HG02885 (cell line): ENCODE measurements at regions not wholly inside any gene's neighbourhood (a gene's known extent, or its start where the extent isn't known, plus 50 kb on each side); places are given as distances from the start of the nearest gene placed in this dataset.
"Not testable (repeated sequence)": the region's sequence is repeated elsewhere in the genome, so short reads cannot be mapped to it uniquely, and the experiment has no call there.

Experiments
- ATAC-seq: cut with Tn5 transposase; IDR thresholded peaks from one replicate; pipeline ENCODE4 v1.9.1; 2021; ENCODE audit warnings: mild to moderate bottlenecking; ENCODE audit not compliant: unreplicated experiment, poor library complexity

DNA sequence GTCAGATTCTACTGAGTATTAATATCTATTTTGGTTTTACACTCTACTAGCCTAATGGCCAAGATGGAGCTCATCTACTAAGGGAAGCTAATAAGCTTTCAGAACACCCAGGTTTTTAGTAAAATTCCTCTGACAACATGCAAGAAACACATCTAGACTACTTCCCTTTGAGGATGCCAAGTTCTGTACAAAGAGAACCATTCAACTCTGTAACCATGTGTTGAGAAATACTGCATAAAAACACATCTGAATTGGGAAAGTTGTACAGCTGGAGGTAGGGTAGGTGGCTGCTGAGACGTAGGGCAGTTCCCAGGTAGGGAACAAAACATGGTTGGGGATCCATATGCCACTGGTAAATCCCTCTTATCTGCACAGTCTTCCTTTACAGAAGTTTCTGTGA is 66.2 kb downstream of the SC5D start:
- no peak for ATAC-seq

DNA sequence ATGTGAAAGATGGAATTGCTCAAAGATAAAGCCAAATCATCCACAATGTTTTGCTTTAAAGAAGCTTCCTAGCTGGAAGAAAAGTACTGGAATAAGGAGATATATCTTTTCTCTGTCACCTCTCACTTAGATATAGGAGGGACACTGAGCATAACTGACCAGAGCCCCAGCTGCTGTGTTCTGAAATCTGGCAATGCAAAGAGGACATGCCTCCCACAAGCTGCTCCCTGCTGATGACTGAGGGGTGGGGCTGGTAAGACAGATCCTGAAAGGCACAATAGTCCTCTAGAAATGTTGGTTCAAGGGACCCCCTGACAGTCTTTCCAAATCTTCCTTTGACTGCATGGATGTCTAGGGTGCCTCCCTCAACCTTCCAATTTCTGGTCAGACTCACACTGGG is 67.0 kb downstream of the SC5D start:
- no peak for ATAC-seq

DNA sequence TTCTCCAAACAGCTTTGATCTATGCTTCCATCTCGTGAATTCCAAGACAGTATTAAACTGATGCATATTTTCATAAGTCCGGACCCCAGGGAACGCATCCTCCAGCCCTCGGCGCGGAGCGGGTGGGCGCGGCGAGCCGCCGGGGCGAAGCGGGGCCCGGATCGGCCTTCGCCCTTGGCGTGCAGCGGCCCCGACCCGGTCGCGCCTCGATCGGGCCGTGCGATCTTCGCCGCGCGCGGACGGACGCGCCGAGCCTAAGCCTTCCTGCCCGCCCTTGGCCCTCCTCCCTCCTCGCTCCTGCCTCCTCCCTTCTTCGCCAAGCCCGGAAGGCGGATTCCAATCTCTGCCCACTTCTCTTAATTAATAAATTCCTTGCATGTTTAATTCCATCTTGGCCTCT is 70.4 kb downstream of the SC5D start:
- not testable (repeated sequence) for ATAC-seq

DNA sequence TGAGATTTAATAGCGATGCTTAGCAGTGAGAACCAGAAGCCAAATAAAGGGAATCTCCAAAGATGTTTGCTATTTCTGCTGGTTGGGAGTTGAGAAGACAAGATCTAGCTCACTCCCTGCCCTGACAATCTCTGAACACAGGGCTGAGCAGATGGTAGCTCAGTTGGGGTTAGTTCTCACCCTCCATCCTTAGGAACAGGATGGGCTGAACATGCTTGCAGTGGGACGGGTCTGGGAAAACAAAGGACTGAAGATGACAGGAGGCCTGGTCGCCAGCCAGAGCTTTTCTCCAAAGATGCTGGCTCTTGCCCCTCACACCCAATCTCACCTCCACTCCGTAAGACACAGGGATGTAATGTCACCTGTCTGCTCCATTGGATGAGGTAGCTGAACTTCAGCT is 72.7 kb downstream of the SC5D start:
- no peak for ATAC-seq

DNA sequence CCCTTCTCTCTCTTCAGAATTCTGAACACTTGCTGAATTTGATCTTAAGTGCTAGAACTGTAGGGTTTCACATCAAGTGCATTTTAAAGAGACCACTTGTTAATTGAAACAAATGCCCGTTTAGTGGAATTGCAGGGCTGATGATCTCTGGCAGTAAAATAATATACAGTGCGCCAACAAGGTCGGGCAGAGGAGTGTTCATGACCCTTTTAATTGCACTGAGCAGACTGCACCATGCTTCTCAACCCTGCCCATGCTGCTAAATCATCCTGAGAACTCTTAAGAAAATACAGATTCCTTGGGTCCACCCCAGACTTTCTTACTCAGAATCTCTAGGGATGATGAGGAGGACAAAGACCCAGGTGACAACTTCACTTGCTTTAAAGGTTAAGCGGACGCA is 73.5 kb downstream of the SC5D start:
- no peak for ATAC-seq

DNA sequence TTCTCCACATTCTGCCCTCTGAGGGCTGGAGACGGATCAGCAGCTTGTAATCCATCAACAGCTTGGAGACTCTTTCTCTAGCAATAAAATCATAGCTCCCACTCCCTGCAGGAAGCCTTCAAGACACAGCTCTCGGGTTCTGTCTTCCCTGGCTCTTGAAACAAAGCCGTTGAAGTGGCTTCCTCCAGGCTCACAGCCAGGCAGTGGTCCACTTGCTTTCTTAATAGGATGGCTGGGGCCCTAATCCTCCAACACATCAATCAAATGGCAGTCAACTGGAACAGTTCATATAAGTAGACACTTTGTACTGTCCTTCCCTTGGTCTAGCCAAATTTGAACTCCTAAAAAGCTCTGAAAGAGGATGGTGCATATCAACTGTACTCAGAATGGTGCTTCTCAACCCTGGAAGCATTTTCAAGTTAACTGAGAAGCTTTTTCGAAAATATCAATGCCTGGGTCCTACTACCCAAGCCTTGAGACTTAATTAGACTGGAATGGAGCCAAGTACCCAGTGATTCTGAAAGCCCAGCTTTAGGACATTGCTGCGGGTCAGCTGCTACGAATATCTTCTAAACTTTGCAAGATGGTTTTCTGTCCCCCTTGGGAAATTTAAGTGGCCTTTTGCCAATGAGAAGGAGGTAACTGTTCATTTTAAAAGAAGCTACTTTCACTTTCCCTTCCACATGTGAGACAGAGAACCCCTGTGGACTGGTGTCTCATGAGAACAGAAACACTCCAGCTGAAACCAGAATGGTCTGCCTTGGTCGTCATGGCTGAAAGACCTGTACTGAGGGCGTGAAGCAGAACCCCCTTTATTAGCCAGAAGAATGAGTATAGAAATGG is 74.7 kb downstream of the SC5D start:
- ATAC-seq, result peak; percentile 94

DNA sequence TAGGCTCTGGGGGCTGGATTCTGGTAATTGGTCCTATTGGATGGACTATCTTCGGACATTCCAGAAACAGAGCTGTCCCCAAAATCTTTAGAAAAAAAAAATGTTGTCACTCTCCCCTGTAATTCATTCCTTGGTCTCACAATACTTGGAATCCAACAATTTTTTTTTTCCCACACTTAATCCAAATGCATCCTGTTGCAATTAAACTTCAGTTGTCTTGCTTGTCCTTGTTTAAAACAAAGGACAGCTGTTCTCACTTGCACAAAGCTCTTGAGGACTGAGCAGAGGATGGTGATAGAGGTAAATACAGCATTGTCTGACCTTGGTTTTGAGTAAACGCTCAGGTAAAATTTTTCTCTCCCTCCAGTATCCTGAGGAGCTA is 75.3 kb downstream of the SC5D start:
- ATAC-seq, result no peak

DNA sequence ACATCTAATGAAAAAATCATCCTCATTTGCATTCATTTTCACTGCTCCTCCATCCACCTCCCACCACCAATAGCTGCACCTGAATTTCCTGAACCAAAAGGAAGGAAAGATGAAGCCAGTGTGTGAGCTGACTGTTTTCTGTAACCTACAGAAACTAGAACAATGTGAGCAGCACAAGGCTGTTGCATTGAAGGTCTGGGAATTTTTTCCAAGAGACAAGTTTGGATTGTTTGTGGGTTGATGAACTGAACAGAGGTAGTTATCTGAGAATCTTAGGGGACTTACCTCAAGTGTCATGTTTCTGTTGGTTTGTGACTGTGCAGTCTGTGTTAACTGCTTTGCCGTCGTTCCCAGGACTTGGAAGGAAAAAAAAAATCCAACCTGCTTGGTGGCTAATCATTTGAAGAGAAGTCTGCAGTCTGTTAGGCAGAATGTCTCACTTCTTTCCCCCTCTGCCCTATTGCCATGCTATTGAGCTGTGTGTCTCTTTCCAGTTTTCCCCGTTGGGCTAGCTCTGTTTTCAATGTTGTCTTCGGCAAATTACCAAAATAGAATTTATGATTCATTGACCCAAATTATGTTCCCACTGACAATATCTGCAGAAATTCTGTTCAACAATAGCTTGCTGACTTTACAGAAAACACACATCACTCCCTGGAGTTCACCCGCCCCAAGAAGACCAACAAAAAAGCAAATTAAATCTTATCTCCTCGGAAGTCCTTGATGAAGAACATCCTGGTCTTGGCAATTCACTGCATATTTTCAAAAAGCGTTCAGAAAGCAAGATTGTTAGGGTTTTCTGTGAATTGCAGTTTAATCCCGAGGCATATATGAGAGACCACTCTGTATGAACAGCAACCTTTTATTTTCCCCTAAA is 76.0 kb downstream of the SC5D start:
- no peak for ATAC-seq

DNA sequence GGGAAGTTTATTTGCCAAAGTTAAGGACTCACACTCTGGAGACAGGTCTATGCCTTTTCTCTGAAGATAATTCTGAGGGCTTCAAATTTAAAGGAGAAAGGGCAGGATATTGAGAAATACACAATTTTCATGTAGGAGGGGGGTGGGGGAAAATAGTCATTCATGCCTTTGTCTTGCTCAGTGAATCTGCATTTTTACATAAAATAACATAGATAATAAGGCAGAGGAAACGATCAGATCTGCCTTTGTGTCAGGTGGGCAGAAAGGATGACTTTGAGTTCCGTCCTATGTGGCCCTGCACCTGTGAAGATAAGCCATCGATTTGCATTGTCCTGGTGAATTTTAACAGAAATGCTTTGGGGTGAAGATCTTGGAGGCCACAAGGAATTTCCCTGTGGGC is 76.8 kb downstream of the SC5D start:
- no peak for ATAC-seq

DNA sequence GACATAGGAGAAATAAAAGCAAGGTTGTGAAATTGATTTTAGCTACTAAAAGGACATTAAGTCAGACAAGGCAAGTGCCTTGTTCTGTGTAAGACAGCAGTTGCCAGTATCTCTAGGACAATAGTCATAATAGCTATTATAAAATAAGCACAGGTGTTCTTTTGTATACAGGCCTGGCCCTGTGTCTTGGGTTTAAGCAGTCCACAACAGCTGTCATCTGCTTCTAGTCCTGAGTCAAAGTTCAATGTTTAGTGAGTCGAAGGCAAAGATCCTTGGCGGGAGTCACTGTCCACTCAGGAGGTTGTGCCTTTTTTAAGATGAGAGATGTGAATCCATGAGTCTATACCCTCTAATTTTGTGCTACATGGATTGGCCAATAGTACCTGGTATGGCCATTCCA is 79.5 kb downstream of the SC5D start:
- ATAC-seq, result no peak

DNA sequence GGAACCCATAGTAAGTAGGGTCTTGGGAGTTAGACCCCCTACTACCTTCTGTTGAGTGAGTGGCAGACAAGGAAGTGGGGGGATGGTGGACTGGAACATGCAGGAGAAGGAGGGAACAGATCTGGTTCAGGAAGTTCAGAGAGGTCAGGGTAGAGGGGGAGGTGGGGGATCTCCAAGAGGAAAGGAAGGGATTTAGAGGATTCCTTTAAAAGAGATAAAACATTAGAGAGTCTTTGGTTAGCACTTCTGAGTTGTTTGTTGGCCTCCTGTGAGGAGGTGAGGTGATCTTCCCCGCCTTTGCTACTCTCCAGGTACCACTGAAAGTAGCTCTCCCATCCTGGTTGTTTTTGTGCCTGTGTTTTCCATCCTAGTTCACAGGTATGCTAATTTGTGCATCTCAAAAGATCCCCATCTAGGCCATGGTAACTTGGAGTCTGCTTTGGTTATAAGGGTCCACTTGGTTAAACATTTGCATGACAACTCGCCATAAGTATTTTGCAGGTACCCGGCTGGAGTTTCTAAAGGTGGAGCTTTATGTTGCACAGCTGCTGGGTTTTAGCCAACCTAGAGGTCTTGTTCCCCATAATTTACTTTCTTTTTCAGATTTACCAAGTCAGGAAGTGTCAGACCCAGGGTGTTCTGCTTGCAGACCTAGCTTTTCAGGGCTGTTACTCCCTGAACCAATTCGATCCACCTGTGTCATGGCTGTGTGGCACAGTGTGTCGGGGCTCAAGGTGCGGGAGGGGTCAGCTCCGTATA is 79.3 kb upstream of the SORL1 start:
- peak; percentile 89 for ATAC-seq

DNA sequence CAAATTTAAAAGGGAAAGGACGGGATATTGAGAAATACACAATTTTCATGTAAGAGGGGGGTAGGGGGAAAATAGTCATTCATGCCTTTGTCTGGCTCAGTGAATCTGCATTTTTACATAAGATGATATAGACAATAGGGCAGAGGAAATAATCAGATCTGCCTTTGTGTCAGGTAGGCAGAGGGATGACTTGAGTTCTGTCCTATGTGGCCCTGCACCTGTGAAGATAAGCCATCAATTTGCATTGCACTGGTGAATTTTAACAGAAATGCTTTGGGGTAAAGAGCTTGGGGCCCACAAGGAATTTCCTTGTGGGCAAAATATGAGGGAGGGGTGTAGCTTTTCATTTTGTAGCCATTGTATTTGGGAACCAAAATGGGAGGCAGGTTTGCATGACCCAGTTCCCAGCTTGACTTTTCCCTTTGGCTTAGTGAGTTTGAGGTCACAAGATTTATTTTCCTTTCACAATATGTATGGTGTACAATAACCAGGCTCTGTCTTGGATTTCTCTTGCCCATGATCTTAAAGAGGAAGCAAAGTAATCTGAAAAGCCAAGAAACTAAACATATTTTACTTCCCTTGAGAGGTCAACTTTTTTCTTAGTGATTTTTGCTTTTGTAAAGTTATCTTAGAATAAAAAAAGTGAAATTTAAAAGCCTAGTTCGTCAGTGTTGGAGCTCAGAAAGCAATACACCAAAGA is 77.7 kb upstream of the SORL1 start:
- ATAC-seq, result no peak

DNA sequence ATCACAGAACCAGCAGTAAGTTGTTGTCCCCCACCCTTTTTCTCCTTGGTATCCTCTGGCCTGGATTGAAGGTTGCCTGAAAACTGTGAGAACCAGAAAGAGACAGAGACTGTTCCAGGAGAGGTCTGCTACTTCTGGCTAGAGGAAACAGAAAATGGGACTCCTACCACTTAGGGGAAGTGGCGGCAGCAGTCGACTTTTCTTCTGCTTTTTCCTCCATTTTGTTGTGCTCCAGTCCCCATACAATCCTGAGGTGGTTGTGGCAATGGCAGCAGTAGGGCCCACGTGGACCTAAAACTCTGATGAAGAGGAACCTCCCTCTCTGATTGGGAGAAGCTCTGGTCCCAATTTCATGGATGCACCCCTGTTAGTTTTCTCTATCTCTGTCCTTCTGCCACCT is 76.0 kb upstream of the SORL1 start:
- ATAC-seq, result no peak

DNA sequence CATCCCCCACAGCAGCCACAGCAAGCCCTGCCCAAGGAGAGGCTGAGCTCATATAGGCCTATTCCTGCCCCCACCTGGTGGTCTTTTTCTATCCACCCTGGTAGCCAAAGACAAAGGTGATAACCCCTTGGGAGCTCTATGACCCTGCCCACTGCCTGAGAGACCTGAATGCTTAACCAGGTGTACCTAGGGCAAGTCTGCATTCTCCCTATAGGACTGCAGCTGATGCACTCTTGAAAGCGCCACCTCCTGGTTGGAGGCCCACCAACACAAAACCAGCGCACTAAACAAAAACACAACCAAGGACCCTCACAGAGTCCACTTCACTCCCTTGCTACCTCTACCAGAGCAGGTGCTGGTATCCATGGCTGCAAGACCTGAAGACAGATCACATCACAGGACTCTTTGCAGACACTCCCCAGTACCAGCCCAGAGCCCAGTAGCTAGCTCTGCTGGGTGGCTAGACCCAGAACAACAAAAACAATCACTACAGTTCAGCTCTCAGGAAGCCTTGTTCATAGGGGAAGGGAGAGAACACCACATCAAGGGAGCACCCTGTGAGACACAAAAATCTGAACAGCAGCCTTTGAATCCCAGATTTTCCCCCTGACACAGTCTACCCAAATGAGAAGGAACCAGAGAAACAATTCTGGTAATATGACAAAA is 72.8 kb upstream of the SORL1 start:
- ATAC-seq, result not testable (repeated sequence)

DNA sequence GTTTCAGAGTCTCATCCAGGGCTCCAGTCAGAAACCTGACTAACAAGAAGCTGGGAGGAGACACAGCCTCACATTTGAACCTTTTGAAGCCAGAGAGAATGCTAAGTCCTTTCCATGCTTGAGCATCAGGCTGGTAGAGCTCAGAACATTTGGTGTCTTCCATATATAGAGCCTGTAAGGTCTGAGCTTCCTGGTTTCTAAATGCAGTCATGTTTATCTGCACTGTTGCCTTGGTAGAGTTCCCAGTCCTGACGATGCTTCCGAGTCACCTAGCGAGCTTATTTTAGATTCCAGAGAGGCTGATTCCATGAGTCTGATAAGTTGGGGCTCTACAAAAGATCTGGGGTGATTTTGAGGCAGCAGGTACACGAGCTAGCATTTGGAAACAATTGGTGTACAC is 68.4 kb upstream of the SORL1 start:
- no peak for ATAC-seq

DNA sequence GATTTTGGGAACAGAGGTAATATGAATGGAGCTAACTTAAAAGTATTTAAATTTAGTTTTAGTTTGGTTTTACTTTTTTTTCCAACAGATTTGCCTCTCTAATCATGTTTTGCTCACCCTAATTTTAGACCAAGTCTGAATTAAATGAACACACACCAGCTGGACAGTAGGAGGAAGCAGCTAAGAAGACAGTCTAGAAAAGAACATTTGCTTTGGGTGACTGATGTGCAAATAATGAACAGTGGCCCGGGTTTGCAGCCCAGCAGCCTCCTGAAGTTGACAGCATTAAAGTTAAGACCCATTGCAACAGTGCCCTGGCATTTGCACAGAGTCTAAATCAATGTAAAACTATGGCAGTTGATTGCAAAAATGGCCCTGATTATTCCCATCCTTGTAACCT is 66.4 kb upstream of the SORL1 start:
- no peak for ATAC-seq
